AG08395 (cell line): ENCODE measurements at regions not wholly inside any gene's neighbourhood (a gene's known extent, or its start where the extent isn't known, plus 50 kb on each side); places are given as distances from the start of the nearest gene placed in this dataset.

Experiments used
- DNase-seq: peaks from one replicate; pipeline ENCODE4 v3.0.0; 2012; ENCODE audit warnings: mixed read lengths, low spot score

DNA sequence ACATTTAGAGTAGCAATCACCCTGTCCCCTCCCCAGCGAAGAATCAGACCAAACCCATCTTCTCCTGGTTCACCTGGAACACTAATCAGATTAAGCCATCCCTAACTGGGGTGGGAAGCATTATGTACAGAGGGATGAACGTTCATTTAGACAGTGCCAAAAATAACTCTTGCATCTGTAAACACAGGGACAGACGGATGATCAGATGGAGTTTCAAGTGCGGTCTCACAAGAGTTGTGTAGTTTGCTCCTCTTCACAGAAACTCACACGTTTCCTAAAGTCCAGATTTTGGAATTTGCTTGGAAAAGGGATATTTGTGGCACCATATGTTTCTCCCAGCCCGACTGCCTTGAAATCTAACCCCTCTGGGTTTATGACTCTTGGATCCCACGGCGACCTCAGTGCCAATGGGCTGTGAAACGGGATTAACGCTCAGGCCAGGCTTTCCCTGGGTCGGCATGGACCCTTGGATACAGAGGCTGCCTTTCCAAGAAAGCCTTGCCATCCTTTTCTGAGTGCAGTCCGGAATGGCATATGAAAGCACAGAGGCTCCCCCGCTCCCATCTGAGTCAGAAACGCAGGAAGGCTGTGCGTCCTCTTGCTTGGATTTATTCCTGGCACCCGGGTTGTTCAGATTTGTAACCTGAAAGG is 293.2 kb upstream of the HABP2 start:
- no peak for DNase-seq

- DNase-seq = no peak
Observed at GRCh38 chr10:113261161-113261560, 291.7 kb upstream of the HABP2 start.

- no peak for DNase-seq
Observed at GRCh38 chr10:113261611-113262091, 291.2 kb upstream of the HABP2 start.

DNA sequence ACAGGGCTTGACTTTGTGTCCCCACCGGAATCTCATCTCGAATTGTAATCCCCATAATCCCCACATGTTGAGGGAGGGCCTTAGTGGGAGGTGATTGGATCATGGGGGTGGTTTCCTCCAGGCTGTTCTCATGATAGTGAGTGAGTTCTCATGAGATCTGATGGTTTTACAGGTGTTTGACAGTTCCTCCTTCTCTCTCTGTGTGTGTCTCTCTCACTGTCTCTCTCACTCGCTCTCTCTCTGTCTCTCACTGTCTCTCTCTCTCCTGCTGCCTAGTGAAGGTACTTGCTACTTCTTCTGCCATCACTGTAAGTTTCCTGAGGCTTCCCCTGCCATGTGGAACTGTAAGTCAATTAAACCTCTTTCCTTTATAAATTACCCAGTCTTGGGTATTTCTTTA is 289.8 kb upstream of the HABP2 start:
- DNase-seq = no peak

GRCh38 chr10:113264333-113265131 is 288.3 kb upstream of the HABP2 start:
- DNase-seq = no peak

- DNase-seq = no peak
Observed at GRCh38 chr10:113266147-113266546, 286.7 kb upstream of the HABP2 start.

DNA sequence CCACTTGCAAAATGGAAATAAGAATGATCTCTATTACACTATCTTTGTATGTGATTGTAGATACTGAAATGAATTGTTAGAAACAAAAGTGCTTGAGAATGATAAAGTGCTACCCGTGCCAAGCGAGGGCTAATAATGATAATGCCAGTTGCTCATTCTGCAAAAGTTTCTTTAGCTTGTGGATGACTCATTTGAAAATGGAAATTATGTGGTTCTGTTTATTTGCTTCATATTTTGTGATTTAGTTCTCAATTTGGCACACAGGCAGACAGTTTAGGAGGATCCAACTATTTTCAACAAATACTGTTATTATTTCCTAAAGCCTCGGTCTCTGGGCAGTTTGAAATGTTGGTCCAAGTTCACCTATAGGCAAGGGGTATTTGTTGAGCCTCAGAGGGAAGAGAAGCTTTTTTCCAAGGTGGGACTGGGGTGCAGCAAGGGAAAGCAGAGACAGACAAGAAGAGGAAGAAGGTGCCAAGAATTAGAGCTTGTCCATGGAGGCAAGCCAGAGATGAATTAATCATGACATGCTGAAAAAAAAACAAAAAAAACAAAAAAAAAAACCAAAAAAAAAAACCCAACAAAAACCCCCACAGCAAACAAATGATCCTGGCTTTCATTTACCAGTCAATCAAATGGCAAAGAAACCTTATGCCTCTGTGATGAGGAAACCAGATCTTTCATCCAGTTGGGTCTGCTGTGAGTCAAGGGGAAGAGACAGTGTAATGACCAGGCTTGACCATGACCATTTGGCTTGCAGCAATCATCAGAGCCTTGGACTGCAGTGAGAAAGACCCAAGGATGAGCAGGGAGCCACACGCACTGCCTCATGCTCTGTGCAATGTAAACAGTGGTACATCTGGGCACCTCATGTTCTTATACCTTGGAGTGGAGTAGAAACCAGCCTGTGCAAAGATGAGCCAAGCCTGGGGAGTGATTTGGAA is 285.0 kb upstream of the HABP2 start:
- peak; percentile 80 for DNase-seq

DNA sequence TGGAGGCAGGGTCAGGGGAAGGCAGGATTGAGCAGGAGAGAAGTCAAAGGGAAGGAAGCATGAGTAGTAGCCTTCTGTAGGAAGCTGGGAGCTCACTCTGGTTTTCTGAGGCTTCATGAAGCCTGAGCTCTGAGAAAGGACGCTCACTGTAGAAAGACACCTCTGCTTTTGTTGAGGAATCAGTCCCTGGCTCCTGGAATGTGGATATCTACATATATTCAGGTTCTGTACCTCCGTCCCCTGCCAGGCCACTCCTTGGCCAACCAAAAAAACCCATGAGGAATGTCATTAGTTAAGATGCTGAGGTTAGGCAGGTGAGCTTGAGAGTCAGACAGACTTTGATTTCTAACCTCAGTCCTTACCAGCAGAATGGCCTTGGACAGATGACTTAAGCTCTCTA is 283.5 kb upstream of the HABP2 start:
- DNase-seq = no peak

DNA sequence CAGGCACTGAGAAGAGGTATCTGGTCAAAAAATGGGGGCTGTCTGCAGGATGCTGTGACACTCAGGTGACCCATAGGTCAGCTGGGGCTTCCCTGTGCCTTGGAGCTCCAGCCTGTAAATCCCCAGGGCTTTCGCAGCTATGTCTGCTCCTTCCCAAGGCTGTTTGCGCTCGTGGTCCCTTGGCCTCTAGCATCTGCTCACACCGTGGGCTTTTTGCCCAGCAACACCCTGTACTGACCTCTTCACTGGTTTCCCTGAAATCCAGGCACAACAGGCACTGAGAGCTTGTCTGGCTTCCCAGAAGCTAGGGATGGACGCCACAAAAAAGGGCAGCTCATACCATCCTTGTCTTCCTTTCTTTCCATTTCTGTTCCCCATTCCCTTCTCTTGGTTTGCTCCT is 280.3 kb upstream of the HABP2 start:
- DNase-seq = no peak

DNA sequence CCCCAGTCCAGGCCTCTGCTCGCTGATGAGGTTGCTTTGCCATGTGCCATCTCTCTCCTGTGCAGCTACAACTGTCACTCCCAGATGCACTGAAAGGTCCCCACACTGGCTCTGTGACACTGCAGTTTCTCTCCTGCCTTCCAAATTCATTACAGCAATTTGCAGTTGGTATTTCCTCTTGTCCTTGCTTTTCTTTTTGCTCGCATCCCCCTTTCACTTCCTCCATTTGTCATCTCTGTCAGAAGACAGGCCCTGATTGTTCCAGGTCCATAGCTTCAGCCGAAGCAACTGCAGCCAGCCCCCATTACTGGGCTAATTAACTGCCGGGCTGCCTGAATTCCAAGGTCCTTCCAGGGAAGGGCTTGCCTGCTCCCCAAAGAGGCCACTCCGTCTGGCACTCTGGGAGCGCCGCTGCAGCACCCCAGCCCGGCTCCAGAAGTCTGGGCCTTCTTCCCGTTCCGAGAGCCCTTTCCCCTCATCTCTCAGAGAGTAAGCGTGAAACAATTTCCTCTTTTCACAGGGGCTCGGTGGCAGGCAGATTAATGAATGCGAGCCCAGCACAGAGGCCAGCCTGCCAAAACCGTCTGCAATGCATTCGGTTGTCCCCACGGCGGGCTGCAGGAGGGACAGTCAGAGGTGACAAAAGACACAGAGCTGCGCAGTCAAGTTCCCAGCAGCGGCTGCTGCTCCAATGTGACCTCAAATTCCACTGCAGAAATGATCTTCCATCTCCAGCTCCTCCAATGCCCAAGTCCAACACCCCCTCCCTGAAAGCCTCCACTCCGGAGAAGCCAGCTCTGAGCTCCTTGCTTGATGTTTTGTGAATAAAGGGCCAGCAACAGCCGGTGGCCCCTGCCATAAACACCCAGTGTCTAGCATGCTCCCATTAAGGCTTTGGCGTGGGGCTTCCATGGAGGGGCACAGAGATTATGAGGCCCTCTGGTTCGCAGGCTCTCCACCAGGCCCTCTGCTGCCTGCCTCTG is 279.4 kb upstream of the HABP2 start:
- DNase-seq = peak; percentile 47

DNA sequence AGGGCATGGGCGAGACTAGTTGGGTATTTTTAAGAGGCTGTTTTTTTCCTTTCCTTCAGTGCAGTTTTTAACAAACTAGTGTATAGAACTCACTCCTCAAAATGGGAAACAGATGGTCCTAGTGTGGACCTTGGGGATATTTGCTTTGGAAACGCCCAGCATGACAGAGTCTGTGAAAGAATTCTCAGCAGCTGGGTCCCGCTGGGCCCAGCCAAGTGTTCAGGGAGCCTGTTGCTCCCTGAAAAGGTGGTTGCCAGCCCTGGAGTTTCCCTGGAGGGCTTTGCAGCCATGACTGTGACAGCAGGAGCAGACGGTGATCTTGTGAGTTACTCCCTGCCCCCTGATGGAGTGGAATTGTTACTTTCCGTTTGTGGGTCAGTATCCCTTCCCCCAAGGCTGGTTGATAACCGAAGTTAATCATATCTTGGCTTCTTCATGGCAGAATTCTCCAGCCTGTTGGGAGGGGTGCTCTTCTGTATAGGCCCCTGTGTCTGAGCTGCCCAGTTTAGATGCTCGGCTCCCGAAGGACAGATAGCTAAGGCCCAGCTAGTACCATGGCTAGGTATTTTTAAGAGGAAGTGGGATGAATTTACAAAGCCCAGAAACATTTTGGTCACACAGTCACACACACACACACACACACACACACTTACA is 278.6 kb upstream of the HABP2 start:
- DNase-seq = peak; percentile 79

DNA sequence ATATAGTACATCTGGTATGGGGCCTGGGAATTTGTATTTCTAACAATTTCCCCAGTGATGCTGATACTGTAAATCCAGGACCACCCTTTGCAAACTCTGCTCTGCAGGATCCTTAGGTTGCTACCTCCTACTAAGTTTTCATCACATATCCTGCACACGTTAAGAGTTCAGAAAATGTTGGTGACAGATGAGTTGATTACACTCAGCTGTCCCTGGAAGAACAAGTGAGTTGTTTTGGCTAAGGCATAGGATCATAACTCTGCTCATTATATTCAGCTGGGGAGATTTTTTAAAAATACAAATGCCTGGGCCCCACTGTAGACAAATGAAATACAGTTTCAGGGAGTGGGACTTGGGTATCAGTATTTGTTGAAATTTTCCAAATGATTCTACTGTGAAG is 274.6 kb upstream of the HABP2 start:
- no peak for DNase-seq

DNA sequence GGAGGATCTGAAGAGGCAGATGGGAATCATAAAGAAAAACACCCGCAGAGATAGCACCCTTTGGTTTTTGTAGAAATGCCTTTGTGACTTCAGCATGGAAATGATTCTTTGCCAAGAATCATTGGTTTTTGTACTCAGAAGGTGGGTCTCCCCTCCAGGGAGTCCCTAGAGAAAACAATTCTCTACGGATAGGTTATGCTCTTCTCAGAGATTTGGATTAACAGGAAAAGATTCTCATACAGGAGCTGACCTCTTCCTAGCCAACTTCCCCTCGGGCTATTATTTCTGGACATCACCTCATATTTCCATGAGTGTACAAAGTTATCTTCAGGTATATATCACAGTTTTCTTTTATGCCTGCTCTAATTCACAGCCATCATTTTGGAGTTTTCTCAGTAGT is 274.2 kb upstream of the HABP2 start:
- DNase-seq = no peak

GRCh38 chr10:113279262-113279661 is 273.6 kb upstream of the HABP2 start:
- no peak for DNase-seq

DNA sequence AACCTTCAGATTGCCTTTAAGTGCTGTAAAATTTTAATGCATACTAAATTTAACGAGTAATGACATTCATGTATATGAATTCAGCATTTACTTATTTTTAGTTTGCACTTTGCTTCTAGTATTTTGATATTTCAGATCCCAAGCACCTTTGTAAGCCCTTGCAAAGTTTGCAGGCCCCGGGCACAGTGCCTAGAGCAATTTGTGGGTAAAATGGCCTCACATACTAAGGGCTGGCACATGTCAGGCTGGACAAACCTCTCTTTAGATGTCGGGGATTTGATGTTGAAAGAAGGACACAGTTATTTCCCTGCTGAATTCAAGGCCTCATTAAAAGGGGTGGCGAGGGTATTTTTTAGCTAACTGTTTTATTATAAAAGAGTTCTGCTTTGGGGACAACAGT is 270.3 kb upstream of the HABP2 start:
- DNase-seq = no peak

DNA sequence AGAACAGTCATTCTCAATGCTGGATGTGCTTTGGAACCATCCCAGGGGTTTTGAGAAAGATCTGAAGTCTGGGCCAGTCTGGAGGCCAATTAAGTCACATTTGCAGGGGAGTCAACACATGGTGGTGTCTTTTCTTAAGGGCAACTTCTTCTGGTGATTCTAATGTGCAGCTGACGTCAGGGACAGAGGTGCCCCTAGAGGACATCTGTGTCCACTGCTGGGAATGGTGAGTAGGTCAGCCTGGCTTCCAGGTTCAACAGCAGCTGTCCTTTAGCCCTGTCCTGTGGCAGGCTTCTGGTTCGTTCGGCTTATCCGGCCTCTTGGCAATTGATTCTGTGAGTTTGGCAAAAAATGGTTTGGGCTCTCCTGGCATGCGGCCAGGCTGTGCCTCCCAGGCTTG is 269.7 kb upstream of the HABP2 start:
- DNase-seq = no peak

DNA sequence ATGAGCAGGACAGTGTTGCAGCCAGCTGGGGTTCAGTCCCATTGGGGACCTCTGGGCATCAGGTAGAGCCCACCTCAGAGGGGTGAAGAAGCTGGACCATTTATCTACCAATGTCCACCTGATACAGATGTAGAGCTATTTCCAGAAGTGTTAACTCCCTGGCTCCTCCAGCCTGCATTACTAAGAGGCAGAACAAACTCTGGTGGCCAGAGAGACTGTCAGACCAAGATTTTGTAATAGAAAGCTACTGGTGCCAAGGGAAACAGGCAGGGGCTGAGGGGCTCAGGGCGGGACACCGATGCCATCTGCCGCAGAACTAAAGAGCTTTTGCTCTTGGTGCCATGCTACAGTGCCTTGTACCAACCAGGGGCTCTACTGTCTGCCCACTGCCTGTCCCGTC is 268.2 kb upstream of the HABP2 start:
- DNase-seq = peak; percentile 16

- DNase-seq = peak; percentile 34
Observed at GRCh38 chr10:113285305-113285704, 267.5 kb upstream of the HABP2 start.

GRCh38 chr10:113287592-113287991 is 265.3 kb upstream of the HABP2 start:
- DNase-seq = no peak

- no peak for DNase-seq
Observed at GRCh38 chr10:113290137-113290536, 262.7 kb upstream of the HABP2 start.

DNA sequence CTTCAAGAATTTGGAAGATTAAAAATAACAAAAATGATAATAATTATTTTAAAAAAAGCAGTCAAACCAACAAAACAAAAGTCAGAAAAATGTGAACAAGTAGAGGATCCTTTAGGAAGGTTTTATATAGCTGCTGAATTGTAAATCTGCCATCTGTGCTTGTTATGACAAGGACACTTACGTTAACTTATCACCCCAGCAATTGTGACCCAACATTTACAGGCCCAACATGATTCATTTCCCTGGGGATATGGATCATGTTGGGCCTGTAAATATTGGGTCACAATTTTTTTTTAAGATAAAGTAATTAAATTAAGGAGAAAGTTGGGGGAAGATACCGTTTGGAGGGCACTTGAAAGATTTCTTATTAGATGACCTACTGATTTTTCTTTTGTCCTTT is 261.4 kb upstream of the HABP2 start:
- DNase-seq = no peak
